D341Med (cell line): ENCODE measurements at regions not wholly inside any gene's neighbourhood (a gene's known extent, or its start where the extent isn't known, plus 50 kb on each side); places are given as distances from the start of the nearest gene placed in this dataset.

Experiments
- DNase-seq: peaks from one replicate; pipeline ENCODE4 v3.0.0; 2012; ENCODE audit warnings: low spot score

DNA sequence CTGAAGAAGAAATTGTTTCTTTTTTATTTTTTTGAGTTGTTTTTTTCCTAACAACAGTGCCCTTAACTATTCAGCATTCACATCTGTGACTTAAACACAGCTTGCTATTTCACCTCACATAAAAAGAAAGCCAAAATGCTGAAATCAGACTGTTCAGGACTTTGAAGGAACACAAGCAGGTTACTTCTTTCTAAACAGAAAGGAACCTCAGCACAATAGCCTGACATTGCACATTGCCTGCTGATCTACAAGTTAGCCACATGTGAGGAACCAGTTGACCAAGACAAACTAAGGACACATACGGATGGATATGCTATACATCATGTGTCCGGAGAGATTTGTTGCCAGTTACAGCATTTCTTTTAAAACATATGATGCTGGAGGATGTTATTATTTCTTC is 331.1 kb downstream of the FSIP2 start:
- DNase-seq: no peak

- no peak for DNase-seq
Measured at GRCh38 chr2:186085226-186085625, 346.6 kb downstream of the FSIP2 start.

- no peak for DNase-seq
Measured at GRCh38 chr2:186093174-186093573, 354.6 kb downstream of the FSIP2 start.

GRCh38 chr2:186098821-186099220 is 360.2 kb downstream of the FSIP2 start:
- DNase-seq: no peak

- no peak for DNase-seq
Measured at GRCh38 chr2:186099826-186100225, 361.2 kb downstream of the FSIP2 start.

DNA sequence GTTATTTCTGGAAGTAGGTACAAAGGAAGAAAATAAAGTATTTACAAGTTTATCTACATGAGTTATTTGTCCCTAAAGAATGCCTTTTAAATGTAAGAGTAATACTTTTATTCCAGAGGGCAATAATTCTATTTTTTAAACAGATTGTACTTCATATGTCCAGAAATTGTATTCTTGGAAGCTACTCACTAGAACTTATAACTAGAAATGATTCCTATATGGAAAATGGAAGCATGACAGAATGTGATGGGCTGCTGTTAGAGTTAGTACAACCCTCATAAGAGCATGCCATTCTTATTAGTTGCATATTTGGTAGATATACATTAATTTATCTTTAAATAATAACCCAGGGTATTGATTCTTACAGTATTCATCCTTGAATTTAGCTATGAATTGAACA is 362.0 kb downstream of the FSIP2 start:
- no peak for DNase-seq

GRCh38 chr2:186101616-186102015 is 363.0 kb downstream of the FSIP2 start:
- DNase-seq: no peak

GRCh38 chr2:186103276-186103675 is 364.7 kb downstream of the FSIP2 start:
- no peak for DNase-seq

- DNase-seq: no peak
Measured at GRCh38 chr2:186105016-186105724, 366.6 kb downstream of the FSIP2 start.

GRCh38 chr2:186108470-186108869 is 369.9 kb downstream of the FSIP2 start:
- no peak for DNase-seq

DNA sequence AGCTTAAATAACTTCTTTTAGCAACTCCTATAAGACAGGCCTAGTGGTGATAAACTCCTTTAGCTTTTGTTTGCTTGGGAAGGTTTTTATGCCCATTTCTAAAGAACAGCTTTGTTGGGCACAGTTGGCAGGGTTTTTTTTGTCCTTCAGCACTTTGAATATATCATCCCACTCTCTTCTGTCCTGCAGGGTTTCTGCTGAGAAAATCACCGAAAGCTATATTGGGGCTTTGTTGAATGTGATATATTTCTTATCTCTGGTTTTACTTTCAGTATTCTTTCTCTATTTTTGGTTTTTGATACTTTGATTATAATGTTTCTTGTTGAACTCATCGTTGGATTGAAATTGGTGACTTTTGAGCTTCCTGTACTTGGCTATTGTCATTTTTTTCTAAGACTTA is 372.8 kb upstream of the ZC3H15 start:
- no peak for DNase-seq

GRCh38 chr2:186125156-186125555 is 360.9 kb upstream of the ZC3H15 start:
- no peak for DNase-seq

GRCh38 chr2:186125625-186126024 is 360.4 kb upstream of the ZC3H15 start:
- no peak for DNase-seq

DNA sequence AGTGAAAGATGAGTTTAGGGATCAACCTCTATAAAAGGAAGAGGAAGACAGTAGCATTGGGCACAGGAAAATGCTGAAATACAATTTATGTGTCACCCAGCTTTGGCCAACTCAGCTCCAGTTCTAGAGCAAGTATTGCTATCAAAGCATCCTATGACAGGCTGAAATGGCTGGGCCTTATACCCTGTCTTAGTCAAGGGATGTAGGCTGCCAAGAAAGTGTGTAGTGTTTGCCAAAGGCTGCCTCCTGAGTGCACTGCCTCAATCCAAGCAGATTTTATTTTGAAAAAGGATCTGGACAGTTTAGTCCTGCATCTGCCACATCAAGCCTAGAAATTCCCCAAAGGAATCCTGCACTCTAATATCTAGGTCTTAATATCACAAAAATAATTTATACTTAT is 359.9 kb upstream of the ZC3H15 start:
- DNase-seq: no peak

DNA sequence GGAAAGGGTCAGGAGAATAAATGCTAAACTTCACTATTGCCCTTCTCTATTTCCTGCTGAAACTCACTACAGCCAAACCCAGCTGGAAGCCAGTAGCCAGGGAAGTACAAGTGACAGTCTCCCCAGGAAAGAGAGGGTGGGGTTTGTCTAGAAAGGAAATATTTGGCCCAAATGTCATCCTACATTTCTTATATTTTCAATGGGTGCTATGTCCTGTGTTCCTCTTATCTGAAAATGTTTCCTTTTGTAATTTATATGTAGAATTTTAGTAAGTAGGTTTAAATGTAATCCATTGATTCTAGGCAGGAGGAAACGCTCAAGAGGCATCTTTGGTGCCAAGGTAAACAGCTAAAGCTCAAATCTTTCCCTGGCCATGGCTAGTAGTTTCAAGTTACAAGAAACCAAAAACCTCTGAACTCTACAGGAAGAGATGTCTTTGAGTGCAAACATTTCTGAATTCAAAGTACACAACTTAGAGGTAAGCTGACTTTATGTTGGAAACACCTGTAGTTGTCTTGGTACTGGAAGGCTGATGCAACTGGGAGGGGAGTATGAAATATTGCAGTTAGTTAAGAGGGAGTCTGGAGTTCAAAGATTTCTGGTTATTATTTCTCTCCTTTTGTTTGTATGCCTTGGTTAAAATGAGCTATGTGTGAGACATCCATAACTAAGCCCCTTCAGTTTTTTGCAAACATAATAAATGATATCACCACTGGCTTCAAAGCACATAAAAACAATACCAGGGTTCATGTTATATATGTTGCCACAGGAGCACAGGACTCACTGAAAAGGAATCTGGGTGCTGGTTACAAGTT is 356.1 kb upstream of the ZC3H15 start:
- DNase-seq: no peak

DNA sequence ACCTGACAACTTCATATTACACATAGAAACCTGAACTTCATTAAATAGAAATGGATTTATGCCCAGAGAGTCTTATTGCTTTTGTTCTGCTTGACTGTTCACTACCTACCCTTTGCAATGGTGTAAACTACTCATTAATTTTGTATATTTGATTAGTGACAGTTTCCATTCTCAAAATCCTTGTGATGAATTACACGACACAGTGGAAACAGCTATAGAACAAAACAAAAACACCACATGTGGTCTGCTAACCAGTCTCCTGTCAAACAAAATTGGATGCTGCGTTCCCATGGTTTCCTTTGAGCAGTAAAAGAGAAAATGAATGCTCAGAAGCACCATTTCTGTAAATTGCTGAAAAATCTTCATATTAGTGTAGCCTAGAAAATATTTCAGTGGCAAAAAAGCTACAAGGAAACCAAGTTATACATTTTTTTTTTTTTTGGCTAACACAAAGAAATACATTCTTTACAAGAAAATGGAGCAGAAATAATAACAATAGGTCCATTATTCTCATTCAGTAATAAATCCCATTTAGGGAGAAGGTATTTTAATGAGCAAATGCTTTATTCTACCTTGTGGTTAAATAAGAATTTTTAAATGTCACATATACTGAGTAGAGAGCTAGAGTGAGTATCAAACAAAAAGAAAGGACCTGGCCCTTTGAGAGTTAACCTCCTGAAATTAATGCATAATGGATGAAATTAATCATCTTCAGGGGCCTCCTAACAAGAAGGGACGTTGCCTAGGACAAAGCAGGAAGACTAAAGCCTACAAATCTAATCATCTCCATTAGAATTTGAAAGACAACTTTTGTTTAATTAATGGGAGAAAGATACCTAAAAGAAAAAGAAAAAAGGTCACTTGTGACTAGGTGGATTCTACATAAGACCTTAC is 355.1 kb upstream of the ZC3H15 start:
- no peak for DNase-seq

DNA sequence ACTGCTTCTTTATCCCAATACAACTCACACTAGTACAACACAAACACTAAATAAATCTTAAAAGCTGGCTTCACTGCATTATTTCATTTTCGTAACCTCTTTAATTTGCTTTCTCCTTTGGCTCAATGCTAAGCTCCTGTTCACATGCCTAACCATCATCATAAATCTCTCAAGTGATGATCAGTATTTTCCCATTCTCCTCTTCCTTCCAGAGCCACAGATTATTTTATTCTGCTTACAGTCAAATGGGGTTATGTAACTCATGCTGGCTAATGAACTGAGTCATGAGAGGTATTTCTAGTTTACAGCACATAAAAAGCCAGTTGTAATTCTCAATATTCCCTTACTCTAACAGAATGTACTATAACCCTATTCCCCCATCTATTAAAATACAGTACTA is 350.4 kb upstream of the ZC3H15 start:
- no peak for DNase-seq

DNA sequence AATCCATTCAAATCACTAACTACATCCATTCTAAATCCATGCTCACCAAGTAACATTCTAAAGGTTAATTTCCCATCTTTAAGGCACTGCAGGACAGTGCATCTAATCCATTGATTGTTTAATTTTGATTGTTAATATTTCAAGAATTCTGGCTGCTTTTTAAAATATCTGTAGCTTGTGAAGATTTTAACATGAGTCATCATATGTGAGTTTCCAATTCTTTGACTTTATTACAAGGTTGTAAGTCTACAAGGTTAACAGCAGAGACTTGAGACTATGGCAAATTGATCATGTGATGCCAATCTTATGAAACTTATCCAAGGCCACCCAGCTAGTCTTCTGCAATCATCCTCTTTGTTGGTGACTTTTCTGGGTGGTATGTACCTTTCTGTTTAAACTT is 349.2 kb upstream of the ZC3H15 start:
- DNase-seq: no peak

GRCh38 chr2:186138845-186139244 is 347.2 kb upstream of the ZC3H15 start:
- no peak for DNase-seq

DNA sequence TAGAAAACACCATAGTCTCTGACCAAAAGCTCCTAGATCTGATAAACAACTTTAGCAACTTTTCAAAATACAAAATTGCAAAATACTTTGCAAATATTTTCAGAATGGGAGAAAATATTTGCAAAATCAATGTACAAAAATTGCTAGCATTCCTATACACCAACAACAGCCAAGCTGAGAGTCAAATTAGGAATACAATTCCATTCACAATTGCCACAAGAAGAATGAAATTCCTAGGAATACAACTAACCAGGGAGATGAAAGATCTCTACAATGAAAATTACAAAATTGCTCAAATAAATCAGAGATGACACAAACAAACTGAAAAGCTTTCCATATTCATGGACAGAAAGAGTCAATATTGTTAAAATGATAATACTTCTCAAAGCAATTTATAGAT is 327.0 kb upstream of the ZC3H15 start:
- no peak for DNase-seq

- DNase-seq: no peak
Measured at GRCh38 chr2:186164325-186164724, 321.7 kb upstream of the ZC3H15 start.

- DNase-seq: no peak
Measured at GRCh38 chr2:186170693-186171092, 315.4 kb upstream of the ZC3H15 start.

DNA sequence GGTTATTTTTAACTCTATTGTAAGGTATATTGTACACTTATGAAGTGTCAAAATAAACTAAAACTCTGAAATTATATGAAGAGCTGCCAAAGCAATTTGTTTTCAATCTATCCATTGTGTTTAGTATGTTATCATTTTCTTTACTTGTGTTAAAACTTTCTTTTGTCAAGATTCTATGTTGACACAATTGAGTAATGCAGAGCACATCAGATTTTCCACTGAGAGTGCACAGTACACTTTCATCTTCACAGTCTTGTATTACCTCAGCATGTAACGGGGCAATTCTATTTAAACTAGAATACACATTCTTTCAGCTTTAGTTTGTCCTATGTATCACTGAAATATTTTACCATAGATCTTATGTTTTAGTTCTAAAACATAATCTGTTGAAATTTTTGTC is 304.4 kb upstream of the ZC3H15 start:
- no peak for DNase-seq
